NT2/D1 (cell line): ENCODE measurements at regions not wholly inside any gene's neighbourhood (a gene's known extent, or its start where the extent isn't known, plus 50 kb on each side); places are given as distances from the start of the nearest gene placed in this dataset.

Experiments used
- YY1 ChIP-seq: IDR thresholded peaks from 2 replicates; pipeline ENCODE4 v1.6.1; 2011; ENCODE audit not compliant: insufficient read length, insufficient read depth
- ZNF274 ChIP-seq: IDR thresholded peaks from 2 replicates; pipeline ENCODE4 v1.6.1; 2011; ENCODE audit warnings: mild to moderate bottlenecking, low read depth, low read length

- TF ChIP-seq ZNF274 (no peak), YY1 (no peak)
These were observed 189.5 kb downstream of the MTCL1 start for GRCh38 chr18:8894823-8895222.
